Neural progenitor cell (in vitro differentiated cells): ENCODE measurements at regions not wholly inside any gene's neighbourhood (a gene's known extent, or its start where the extent isn't known, plus 50 kb on each side); places are given as distances from the start of the nearest gene placed in this dataset.

Experiments used
- DNase-seq: peaks from one replicate; pipeline ENCODE4 v3.0.0-alpha.2; 2016; ENCODE audit warnings: low spot score
- H2AFZ ChIP-seq: fragments of 200-600 bp; sonication (generic); replicated peaks from 2 replicates; pipeline ENCODE4 v1.6.1; 2016; ENCODE audit warnings: antibody characterized with exemption
- H3F3A ChIP-seq: fragments of 200-600 bp; sonication (generic); 2 replicates; pipeline ENCODE4 v1.6.1; 2016; ENCODE audit warnings: antibody characterized with exemption, low read depth
- H3K27ac ChIP-seq: fragments of 200-600 bp; sonication (generic); 2 replicates; pipeline ENCODE4 v1.5.1; 2016; ENCODE audit warnings: mild to moderate bottlenecking
- H3K27me3 ChIP-seq: fragments of 200-600 bp; sonication (generic); 2 replicates; pipeline ENCODE4 v1.6.1; 2016; ENCODE audit warnings: mild to moderate bottlenecking, moderate library complexity
- H3K36me3 ChIP-seq: fragments of 200-600 bp; sonication (generic); 2 replicates; pipeline ENCODE4 v1.5.1; 2016
- H3K4me1 ChIP-seq: fragments of 200-600 bp; sonication (generic); 2 replicates; pipeline ENCODE4 v1.6.1; 2016; ENCODE audit warnings: mixed run types
- H3K4me2 ChIP-seq: fragments of 200-600 bp; sonication (generic); 2 replicates; pipeline ENCODE4 v1.6.1; 2016
- H3K4me3 ChIP-seq: fragments of 200-600 bp; sonication (generic); 2 replicates; pipeline ENCODE4 v1.5.1; 2016
- H3K79me2 ChIP-seq: fragments of 200-600 bp; sonication (generic); 2 replicates; pipeline ENCODE4 v1.6.1; 2016; ENCODE audit warnings: low read depth
- H3K9ac ChIP-seq: fragments of 200-600 bp; sonication (generic); 2 replicates; pipeline ENCODE4 v1.6.1; 2016
- H3K9me3 ChIP-seq: fragments of 200-600 bp; sonication (generic); 2 replicates; pipeline ENCODE4 v1.5.1; 2016; ENCODE audit warnings: low read depth
- H4K20me1 ChIP-seq: fragments of 200-600 bp; sonication (generic); 2 replicates; pipeline ENCODE4 v1.6.1; 2016; ENCODE audit warnings: low read depth
- H3K27ac Mint-ChIP-seq: 3 replicates; pipeline ENCODE4 v1.8.0; 2021; ENCODE audit warnings: mixed read lengths
- H3K27me3 Mint-ChIP-seq: 2 replicates; pipeline ENCODE4 v1.8.0; 2022; ENCODE audit warnings: low read depth, mild to moderate bottlenecking, inconsistent platforms, moderate library complexity, mixed read lengths; ENCODE audit not compliant: insufficient read depth
- H3K36me3 Mint-ChIP-seq: 3 replicates; pipeline ENCODE4 v1.8.0; 2021; ENCODE audit warnings: mixed read lengths
- H3K4me1 Mint-ChIP-seq: 3 replicates; pipeline ENCODE4 v1.8.0; 2021; ENCODE audit warnings: mixed read lengths
- H3K4me3 Mint-ChIP-seq: 3 replicates; pipeline ENCODE4 v1.8.0; 2021; ENCODE audit warnings: mild to moderate bottlenecking, moderate library complexity, mixed read lengths
- H3K9me3 Mint-ChIP-seq: 3 replicates; pipeline ENCODE4 v1.8.0; 2020; ENCODE audit warnings: mixed read lengths
- CTCF ChIP-seq: fragments of 200-600 bp; sonication (generic); IDR thresholded peaks from 2 replicates; pipeline ENCODE4 v1.5.1; 2017; ENCODE audit warnings: antibody characterized with exemption, mild to moderate bottlenecking
- EZH2 ChIP-seq: fragments of 200-600 bp; sonication (generic); IDR thresholded peaks from 2 replicates; pipeline ENCODE4 v1.6.1; 2017; ENCODE audit warnings: antibody characterized with exemption, mild to moderate bottlenecking, moderate library complexity
- EZH2phosphoT487 ChIP-seq: fragments of 200-600 bp; sonication (generic); IDR thresholded peaks from 2 replicates; pipeline ENCODE4 v1.6.1; 2017; ENCODE audit warnings: antibody characterized with exemption

GRCh38 chr21:34022627-34023335, 50.6 kb upstream of the MRPS6 start:
- Histone ChIP-seq H3F3A (peaks cover 3% of the 10 kb centered on the region), H3K27me3 (no peaks in the 10 kb centered on the region), H3K9ac (no peak overlapping the region), H3K27ac (peak overlapping the region; percentile 16), H3K4me3 (no peak overlapping the region), H4K20me1 (no peaks in the 10 kb centered on the region), H2AFZ (peak overlapping the region; percentile 45), H3K36me3 (no peaks in the 10 kb centered on the region), H3K9me3 (no peaks in the 10 kb centered on the region), H3K4me1 (peaks cover 16% of the 10 kb centered on the region), H3K79me2 (no peaks in the 10 kb centered on the region), H3K4me2 (peak overlapping the region; percentile 23)
- no peak overlapping the region for H3K27ac Mint-ChIP-seq
- H3K4me1 Mint-ChIP-seq, result no peaks in the 10 kb centered on the region
- DNase-seq, result peak; percentile 22
- no peaks in the 10 kb centered on the region for H3K36me3 Mint-ChIP-seq
- H3K4me3 Mint-ChIP-seq, result no peak overlapping the region
- H3K9me3 Mint-ChIP-seq, result peaks cover 10% of the 10 kb centered on the region
- TF ChIP-seq CTCF, result no peak
- TF ChIP-seq EZH2phosphoT487, result no peak
- TF ChIP-seq EZH2, result no peak
- peaks cover 8% of the 10 kb centered on the region for H3K27me3 Mint-ChIP-seq

GRCh38 chr21:34021726-34022125, 51.7 kb upstream of the MRPS6 start:
- Histone ChIP-seq H3K9ac (no peak overlapping the region), H3K4me2 (no peak overlapping the region), H3K27ac (no peak overlapping the region), H3F3A (peaks cover 3% of the 10 kb centered on the region), H4K20me1 (no peaks in the 10 kb centered on the region), H3K4me1 (peaks cover 16% of the 10 kb centered on the region), H3K27me3 (no peaks in the 10 kb centered on the region), H3K36me3 (no peaks in the 10 kb centered on the region), H3K9me3 (no peaks in the 10 kb centered on the region), H2AFZ (no peak overlapping the region), H3K79me2 (no peaks in the 10 kb centered on the region), H3K4me3 (no peak overlapping the region)
- no peak overlapping the region for H3K27ac Mint-ChIP-seq
- TF ChIP-seq EZH2phosphoT487, result no peak
- H3K36me3 Mint-ChIP-seq, result no peaks in the 10 kb centered on the region
- no peaks in the 10 kb centered on the region for H3K4me1 Mint-ChIP-seq
- peaks cover 10% of the 10 kb centered on the region for H3K9me3 Mint-ChIP-seq
- no peak for DNase-seq
- no peak overlapping the region for H3K4me3 Mint-ChIP-seq
- peaks cover 3% of the 10 kb centered on the region for H3K27me3 Mint-ChIP-seq

- no peaks in the 10 kb centered on the region for H3K79me2 ChIP-seq
- H2AFZ ChIP-seq, result no peak overlapping the region
- Mint-ChIP-seq H3K27ac (no peak overlapping the region), H3K27me3 (peaks cover 3% of the 10 kb centered on the region), H3K4me3 (no peak overlapping the region), H3K36me3 (no peaks in the 10 kb centered on the region), H3K9me3 (peaks cover 8% of the 10 kb centered on the region), H3K4me1 (no peaks in the 10 kb centered on the region)
- peaks cover 16% of the 10 kb centered on the region for H3K4me1 ChIP-seq
- H3K9me3 ChIP-seq, result no peaks in the 10 kb centered on the region
- H3K4me3 ChIP-seq, result no peak overlapping the region
- no peak overlapping the region for H3K4me2 ChIP-seq
- DNase-seq, result no peak
- no peaks in the 10 kb centered on the region for H3K36me3 ChIP-seq
- no peaks in the 10 kb centered on the region for H4K20me1 ChIP-seq
- peaks cover 3% of the 10 kb centered on the region for H3F3A ChIP-seq
- H3K27me3 ChIP-seq, result no peaks in the 10 kb centered on the region
- TF ChIP-seq EZH2phosphoT487 (no peak), EZH2 (no peak), CTCF (no peak)
- no peak overlapping the region for H3K27ac ChIP-seq
- no peak overlapping the region for H3K9ac ChIP-seq
Observed at GRCh38 chr21:34020983-34021553, 52.3 kb upstream of the MRPS6 start.
